ENCODE measurements at regions not wholly inside any gene's neighbourhood (a gene's known extent, or its start where the extent isn't known, plus 50 kb on each side); places are given as distances from the start of the nearest gene placed in this dataset.

DNA sequence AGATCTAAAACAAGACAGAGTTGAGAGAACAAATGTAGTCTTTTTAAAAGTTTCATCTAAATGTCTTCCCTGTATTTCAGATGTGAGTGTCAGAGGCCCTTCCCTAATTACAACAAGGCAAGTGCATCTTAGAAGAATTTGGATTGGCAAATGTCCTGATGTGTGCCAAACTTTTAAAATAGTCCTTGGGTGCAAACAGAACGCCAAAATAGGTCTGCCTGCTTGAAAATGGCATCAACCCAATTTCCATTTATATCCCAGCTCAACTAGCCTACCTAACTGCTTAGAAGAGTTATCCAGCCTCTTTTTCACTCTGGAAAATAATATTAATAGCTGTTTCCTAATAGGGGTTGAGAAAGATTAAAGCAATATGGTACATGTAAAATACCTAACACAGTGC, 311.8 kb upstream of the ARRDC4 start (continued):
- TF ChIP-seq BATF2 (CRISPR knock-in tag; IDR thresholded peaks at IDR 0.05) (no peak), ZNF207 (IDR thresholded peaks at IDR 0.05; ENCODE audit: borderline replicate concordance) (no peak), NFKB2 (CRISPR knock-in tag; IDR thresholded peaks at IDR 0.05; ENCODE audit: borderline replicate concordance) (no peak)

DNA sequence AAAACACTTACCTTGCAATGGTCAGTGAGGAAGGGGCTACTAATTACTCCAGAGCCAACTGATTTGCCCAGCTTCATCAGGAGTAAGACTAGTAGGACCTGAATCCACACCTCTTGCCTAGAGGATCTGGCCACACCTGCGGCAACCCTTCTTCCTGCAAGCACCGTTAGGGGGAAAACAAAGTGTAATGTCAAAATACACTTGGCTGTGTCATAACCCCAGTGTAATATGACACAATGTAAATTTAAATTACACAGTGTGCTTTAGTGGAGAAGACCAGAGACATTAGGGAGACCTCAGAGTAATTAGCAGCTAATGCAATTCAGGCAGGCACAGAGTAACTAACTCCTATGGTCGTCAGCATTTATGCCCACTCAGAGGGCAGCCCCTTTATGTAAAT, 308.5 kb upstream of the ARRDC4 start:
- H3K9me3 ChIP-seq (ENCODE audit: low read length), result peaks cover 36% of the 10 kb centered on the region
- 0% methylated on average over 3 of the region's 3 CpGs for WGBS (ENCODE audit: low lambda C conversion rate)
- in situ Hi-C loops (cut with HindIII; ENCODE audit: extremely low pct_ligation_motif_present, low pct_unique_long_range_greater_than_20kb) (no loop called here), intact Hi-C loops (cut with micrococcal nuclease; ENCODE audit: unreplicated experiment) (no loop called here)
- H3K9ac ChIP-seq (ENCODE audit: insufficient read depth, low read depth, low read length), result no peak overlapping the region
- no peak overlapping the region for H3K4me3 ChIP-seq (replicated peaks in 1 of 3; ENCODE audit: insufficient read depth in 1 of 3, low read depth in 2 of 3, low read length in 3 of 3)
- H2AFZ ChIP-seq (ENCODE audit: low read length), result no peak overlapping the region
- DNase-seq (ENCODE audit: low spot score) (no peak), FAIRE-seq (no peak), ATAC-seq (no peak)
- H3K27me3 ChIP-seq (ENCODE audit: control insufficient read depth in 1 of 2, insufficient read depth in 2 of 2, low read length in 2 of 2), result no peaks in the 10 kb centered on the region
- no peaks in the 10 kb centered on the region for H4K20me1 ChIP-seq (ENCODE audit: insufficient read depth, low read length)
- POLR2A ChIA-PET, result no interaction called here
- BruUV-seq (replicated peaks), result no TSS peak
- CTCF ChIA-PET (ENCODE audit: low intra/inter-chr PET ratio, low total read pairs), result no interaction called here
- no peak overlapping the region for H3K4me2 ChIP-seq (ENCODE audit: low read depth, low read length)
- no peaks in the 10 kb centered on the region for H3K4me1 ChIP-seq (ENCODE audit: insufficient read depth, low read length)
- no peaks in the 10 kb centered on the region for H3K36me3 ChIP-seq (replicated peaks in 1 of 2; ENCODE audit: control insufficient read depth in 1 of 2, insufficient read depth in 2 of 2, low read length in 2 of 2)
- no peak overlapping the region for H3K27ac ChIP-seq (ENCODE audit: extremely low read length, insufficient read depth, low read length)
- no peaks in the 10 kb centered on the region for H3K79me2 ChIP-seq (ENCODE audit: insufficient read depth, low read length)
- no peak for TF ChIP-seq TOE1 (CRISPR knock-in tag; IDR thresholded peaks at IDR 0.05)
- TF ChIP-seq ZNF547 (CRISPR knock-in tag; IDR thresholded peaks at IDR 0.05), result no peak
- TF ChIP-seq, protein P1, sequence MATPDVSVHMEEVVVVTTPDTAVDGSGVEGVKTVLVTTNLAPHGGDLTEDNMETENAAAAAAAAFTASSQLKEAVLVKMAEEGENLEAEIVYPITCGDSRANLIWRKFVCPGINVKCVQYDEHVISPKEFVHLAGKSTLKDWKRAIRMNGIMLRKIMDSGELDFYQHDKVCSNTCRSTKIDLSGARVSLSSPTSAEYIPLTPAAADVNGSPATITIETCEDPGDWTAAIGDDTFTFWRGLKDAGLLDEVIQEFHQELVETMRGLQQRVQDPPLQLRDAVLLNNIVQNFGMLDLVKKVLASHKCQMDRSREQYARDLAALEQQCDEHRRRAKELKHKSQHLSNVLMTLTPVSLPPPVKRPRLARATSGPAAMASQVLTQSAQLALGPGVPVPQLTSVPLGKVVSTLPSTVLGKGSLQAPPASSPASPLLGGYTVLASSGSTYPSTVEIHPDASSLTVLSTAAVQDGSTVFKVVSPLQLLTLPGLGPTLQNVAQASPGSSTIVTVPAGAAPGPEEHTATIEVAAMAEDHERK (CRISPR knock-in tag; IDR thresholded peaks at IDR 0.05; ENCODE audit: low read depth), result no peak
- TF ChIP-seq ETV5 (CRISPR knock-in tag; IDR thresholded peaks at IDR 0.05; ENCODE audit: borderline replicate concordance), result no peak
- TF ChIP-seq, protein P2, sequence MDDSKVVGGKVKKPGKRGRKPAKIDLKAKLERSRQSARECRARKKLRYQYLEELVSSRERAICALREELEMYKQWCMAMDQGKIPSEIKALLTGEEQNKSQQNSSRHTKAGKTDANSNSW (CRISPR knock-in tag; IDR thresholded peaks at IDR 0.05; ENCODE audit: borderline replicate concordance), result no peak
- TF ChIP-seq MAFG (CRISPR knock-in tag; IDR thresholded peaks at IDR 0.05), result no peak
- no peak for TF ChIP-seq ZNF33B (CRISPR knock-in tag; IDR thresholded peaks at IDR 0.05)
- TF ChIP-seq, protein P3, sequence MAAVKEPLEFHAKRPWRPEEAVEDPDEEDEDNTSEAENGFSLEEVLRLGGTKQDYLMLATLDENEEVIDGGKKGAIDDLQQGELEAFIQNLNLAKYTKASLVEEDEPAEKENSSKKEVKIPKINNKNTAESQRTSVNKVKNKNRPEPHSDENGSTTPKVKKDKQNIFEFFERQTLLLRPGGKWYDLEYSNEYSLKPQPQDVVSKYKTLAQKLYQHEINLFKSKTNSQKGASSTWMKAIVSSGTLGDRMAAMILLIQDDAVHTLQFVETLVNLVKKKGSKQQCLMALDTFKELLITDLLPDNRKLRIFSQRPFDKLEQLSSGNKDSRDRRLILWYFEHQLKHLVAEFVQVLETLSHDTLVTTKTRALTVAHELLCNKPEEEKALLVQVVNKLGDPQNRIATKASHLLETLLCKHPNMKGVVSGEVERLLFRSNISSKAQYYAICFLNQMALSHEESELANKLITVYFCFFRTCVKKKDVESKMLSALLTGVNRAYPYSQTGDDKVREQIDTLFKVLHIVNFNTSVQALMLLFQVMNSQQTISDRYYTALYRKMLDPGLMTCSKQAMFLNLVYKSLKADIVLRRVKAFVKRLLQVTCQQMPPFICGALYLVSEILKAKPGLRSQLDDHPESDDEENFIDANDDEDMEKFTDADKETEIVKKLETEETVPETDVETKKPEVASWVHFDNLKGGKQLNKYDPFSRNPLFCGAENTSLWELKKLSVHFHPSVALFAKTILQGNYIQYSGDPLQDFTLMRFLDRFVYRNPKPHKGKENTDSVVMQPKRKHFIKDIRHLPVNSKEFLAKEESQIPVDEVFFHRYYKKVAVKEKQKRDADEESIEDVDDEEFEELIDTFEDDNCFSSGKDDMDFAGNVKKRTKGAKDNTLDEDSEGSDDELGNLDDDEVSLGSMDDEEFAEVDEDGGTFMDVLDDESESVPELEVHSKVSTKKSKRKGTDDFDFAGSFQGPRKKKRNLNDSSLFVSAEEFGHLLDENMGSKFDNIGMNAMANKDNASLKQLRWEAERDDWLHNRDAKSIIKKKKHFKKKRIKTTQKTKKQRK (IDR thresholded peaks at IDR 0.05; ENCODE audit: low read length), result no peak
- no peak for TF ChIP-seq ZFP1 (CRISPR knock-in tag; IDR thresholded peaks at IDR 0.05)
- no peak for TF ChIP-seq ZUFSP (CRISPR knock-in tag; IDR thresholded peaks at IDR 0.05; ENCODE audit: borderline replicate concordance)
- TF ChIP-seq, protein P4, sequence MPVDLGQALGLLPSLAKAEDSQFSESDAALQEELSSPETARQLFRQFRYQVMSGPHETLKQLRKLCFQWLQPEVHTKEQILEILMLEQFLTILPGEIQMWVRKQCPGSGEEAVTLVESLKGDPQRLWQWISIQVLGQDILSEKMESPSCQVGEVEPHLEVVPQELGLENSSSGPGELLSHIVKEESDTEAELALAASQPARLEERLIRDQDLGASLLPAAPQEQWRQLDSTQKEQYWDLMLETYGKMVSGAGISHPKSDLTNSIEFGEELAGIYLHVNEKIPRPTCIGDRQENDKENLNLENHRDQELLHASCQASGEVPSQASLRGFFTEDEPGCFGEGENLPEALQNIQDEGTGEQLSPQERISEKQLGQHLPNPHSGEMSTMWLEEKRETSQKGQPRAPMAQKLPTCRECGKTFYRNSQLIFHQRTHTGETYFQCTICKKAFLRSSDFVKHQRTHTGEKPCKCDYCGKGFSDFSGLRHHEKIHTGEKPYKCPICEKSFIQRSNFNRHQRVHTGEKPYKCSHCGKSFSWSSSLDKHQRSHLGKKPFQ (CRISPR knock-in tag; IDR thresholded peaks at IDR 0.05; ENCODE audit: insufficient replicate concordance), result no peak

Measured in HepG2 (cell line).